ENCODE measurements at regions not wholly inside any gene's neighbourhood (a gene's known extent, or its start where the extent isn't known, plus 50 kb on each side); places are given as distances from the start of the nearest gene placed in this dataset.

DNA sequence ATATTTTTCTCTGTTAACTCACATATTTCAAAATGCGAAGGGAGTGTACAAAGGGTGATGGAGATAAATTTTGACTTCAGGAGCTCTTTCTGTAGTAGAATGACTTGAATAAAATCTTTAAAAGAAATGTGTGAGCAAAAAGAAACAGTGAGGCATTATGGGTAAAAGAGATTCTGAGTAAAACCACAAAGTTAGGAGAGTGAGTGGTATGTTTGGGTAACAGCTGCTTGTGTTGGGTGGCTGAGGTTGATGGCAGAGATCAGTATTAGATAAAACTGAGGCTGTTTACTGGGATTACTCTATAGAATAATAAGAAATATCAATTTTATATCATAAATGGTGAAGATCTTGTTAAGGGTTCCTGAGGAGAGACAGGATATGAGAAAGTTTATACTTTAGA, 434.2 kb upstream of the AMOT start:
- TF ChIP-seq, protein P1, sequence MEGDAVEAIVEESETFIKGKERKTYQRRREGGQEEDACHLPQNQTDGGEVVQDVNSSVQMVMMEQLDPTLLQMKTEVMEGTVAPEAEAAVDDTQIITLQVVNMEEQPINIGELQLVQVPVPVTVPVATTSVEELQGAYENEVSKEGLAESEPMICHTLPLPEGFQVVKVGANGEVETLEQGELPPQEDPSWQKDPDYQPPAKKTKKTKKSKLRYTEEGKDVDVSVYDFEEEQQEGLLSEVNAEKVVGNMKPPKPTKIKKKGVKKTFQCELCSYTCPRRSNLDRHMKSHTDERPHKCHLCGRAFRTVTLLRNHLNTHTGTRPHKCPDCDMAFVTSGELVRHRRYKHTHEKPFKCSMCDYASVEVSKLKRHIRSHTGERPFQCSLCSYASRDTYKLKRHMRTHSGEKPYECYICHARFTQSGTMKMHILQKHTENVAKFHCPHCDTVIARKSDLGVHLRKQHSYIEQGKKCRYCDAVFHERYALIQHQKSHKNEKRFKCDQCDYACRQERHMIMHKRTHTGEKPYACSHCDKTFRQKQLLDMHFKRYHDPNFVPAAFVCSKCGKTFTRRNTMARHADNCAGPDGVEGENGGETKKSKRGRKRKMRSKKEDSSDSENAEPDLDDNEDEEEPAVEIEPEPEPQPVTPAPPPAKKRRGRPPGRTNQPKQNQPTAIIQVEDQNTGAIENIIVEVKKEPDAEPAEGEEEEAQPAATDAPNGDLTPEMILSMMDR (IDR thresholded peaks at IDR 0.05): no peak
- TF ChIP-seq POLR2A (IDR thresholded peaks at IDR 0.05): no peak
